GM04503 (cell line): ENCODE measurements at regions not wholly inside any gene's neighbourhood (a gene's known extent, or its start where the extent isn't known, plus 50 kb on each side); places are given as distances from the start of the nearest gene placed in this dataset.
"Not testable (repeated sequence)": the region's sequence is repeated elsewhere in the genome, so short reads cannot be mapped to it uniquely, and the experiment has no call there.

Source experiments
- DNase-seq: peaks from one replicate; pipeline ENCODE4 v3.0.0-alpha.2; 2012; ENCODE audit warnings: low read depth

GRCh38 chr7:80292634-80293033 is 158.0 kb downstream of the GNAI1 start:
- not testable (repeated sequence) for DNase-seq

DNA sequence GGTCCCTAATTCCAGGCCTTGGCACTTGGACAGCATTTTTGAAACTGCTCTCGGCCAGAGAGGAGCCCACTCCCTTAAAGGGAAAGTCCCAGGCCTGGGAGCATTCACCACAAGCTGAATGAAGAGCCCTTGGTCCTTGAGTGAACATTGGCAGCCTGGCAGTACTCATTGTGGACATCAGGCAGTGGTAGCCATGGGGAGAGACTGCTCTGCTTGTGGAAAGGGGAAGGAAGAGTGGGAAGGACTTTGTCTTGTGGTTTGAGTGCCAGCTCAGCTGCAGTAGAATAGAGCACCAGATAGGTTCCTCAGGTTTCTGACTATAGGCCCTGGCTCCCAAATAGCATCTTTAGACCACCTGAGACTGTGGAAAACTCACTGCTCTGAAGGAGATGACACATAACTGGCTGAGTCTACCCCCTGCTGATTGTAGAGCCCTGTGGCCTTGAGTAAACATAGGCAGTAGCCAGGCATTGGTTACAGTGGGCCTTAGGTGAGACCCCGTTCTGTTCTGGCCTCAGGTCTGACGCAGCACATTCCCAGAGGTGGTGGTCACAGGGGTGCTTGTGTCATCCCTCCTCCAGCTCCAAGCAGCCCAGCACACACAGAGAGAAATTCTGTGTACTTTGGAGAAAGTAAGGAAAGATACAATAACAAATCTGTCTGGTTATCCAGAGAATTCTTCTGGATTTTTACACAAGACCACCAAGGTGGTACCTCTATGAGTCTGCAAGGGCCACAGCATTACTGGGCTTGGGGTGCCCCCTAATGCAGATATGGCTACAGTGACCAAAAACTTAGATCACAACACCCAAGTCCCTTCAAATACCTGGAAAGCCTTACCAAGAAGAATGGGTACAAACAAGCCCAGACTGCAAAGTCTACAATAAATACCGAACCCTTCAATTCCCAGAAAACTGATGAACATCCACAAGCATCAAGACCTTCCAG is 153.8 kb downstream of the GNAI1 start:
- DNase-seq: no peak

- no peak for DNase-seq
These were observed 153.0 kb downstream of the GNAI1 start for GRCh38 chr7:80287400-80288174.

GRCh38 chr7:80286611-80287010 is 152.0 kb downstream of the GNAI1 start:
- DNase-seq: no peak

- DNase-seq: peak; percentile 41
These were observed 150.2 kb downstream of the GNAI1 start for GRCh38 chr7:80284855-80285254.

DNA sequence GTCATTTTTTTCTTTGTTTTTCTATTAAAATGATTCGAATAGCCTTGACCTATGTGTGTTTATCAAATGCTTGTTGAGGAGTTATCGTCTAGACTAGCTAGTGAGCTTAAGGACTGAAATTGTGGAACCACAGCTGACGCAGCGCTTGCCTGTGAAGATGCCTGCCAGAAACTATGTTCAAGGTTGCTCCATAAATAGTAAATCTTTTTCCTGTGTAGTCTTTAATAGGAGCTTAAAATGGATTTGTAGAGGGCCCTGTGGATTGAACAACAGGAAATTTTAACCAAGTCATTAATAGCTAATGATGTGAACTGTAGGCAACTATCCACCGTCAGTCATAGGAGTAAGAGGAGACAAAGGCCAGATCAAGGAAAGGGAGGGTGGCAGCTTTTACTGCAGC is 145.1 kb downstream of the GNAI1 start:
- DNase-seq: no peak

- no peak for DNase-seq
These were observed 144.1 kb downstream of the GNAI1 start for GRCh38 chr7:80278737-80279136.

DNA sequence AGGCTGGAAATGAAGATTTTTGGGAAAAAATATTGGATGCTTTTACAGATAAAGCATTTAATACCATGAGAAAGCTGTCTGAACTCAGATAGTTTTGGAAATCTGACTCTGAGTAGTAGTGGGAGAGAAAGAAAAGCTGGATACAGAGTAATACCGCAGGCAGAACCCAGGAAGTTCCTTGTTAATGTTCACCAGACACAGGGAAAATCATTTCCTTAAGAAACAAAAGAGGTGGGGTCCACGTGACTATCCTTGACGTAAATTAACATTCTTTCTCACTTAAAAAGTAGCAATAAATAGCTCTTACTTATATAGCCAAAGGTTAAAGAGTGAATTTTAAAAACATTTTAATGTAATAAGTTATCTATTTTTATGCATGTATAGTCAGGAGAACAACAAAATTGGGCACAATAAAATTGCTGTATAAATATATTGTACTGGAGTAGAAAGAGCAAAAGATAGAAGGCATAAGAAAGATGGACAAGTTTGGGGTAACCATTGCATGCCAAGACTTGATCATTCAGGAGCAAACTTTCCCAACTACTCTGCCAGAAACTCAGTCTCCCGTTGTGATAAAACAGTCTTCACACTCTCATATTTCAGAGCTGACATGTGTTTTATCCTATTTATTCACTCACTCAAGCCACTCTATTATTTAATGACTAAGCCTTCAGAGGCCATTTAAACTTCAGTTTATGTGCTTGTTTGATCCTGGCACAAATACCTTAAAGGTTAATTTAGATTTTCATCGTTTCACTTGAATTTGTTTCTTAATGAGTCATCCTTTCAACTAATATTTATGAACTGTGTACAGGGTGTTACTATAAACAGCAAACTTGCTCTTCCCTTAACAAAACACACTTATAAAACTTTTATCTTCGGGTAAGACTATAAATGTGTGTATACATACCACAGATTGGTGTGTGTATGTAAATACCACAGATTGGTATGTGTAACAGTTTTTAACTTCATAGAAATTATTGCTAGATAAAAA is 143.1 kb downstream of the GNAI1 start:
- peak; percentile 38 for DNase-seq
